Ascending aorta (tissue), 2 donors: ENCODE measurements at regions not wholly inside any gene's neighbourhood (a gene's known extent, or its start where the extent isn't known, plus 50 kb on each side); places are given as distances from the start of the nearest gene placed in this dataset.

Experiments
- DNase-seq, 2 donors: peaks; one replicate each; pipeline ENCODE4 v3.0.0-alpha.2; 2019; ENCODE audit warnings: low spot score in 2 of 2
- H3K27ac ChIP-seq, 2 donors: fragments of 200-600 bp; sonication (generic); one replicate each; pipeline ENCODE4 v1.5.1; 2016 to 2017; ENCODE audit warnings: mild to moderate bottlenecking in 1 of 2
- H3K27me3 ChIP-seq: fragments of 200-600 bp; sonication (generic); one replicate; pipeline ENCODE4 v1.5.1; 2017
- H3K36me3 ChIP-seq, 2 donors: fragments of 200-600 bp; sonication (generic); one replicate each; pipeline ENCODE4 v1.5.1; 2016
- H3K4me1 ChIP-seq, 2 donors: fragments of 200-600 bp; sonication (generic); one replicate each; pipeline ENCODE4 v1.5.1; 2016 to 2017; ENCODE audit warnings: mild to moderate bottlenecking in 1 of 2
- H3K4me3 ChIP-seq, 2 donors: fragments of 200-600 bp; sonication (generic); one replicate each; pipeline ENCODE4 v1.5.1; 2016 to 2017; ENCODE audit warnings: mild to moderate bottlenecking in 1 of 2
- H3K9me3 ChIP-seq, 2 donors: fragments of 200-600 bp; sonication (generic); one replicate each; pipeline ENCODE4 v1.5.1; 2016
- CTCF ChIP-seq, 3 experiments: fragments of 200-600 bp in 2 of 3; fragments of 450-650 bp in 1 of 3; sonication (generic) in 2 of 3; IDR thresholded peaks; one replicate each; pipeline ENCODE4 v1.5.1; 2016 to 2019; ENCODE audit warnings: antibody characterized with exemption in 3 of 3, mild to moderate bottlenecking in 1 of 3, moderate library complexity in 1 of 3
- intact Hi-C: fragments of 100-400 bp; cut with DNase I; formaldehyde crosslinking; loops from one replicate; pipeline ENCODE4 v1.15.1; 2023

GRCh38 chr16:85395207-85395912 is 217.8 kb upstream of the GSE1 start:
- peak; percentile 58 to 96 for DNase-seq
- intact Hi-C loops = loop anchor here (1.0 to 2.0 kb wide), 3 partner anchors 25 to 215 kb away; no protein-coding TSS in a partner anchor
- Histone ChIP-seq H3K36me3 (no peaks in the 10 kb centered on the region), H3K9me3 (no peaks in the 10 kb centered on the region), H3K27ac (peak overlapping the region; percentile 77 to 82), H3K27me3 (no peaks in the 10 kb centered on the region), H3K4me3 (peak overlapping the region in 1 of 2 donors; percentile 42), H3K4me1 (peaks cover 17 to 22% of the 10 kb centered on the region in 2 donors)
- no peak for TF ChIP-seq CTCF (IDR thresholded peaks at IDR 0.05)

- intact Hi-C loops = loop anchor here (1.0 to 2.0 kb wide), 4 partner anchors 25 to 214 kb away; no protein-coding TSS in a partner anchor
- TF ChIP-seq CTCF (IDR thresholded peaks at IDR 0.05) = no peak
- peak in 1 of 2 donors; percentile 65 for DNase-seq
- peaks cover 14 to 19% of the 10 kb centered on the region in 2 donors for H3K4me1 ChIP-seq
- H3K4me3 ChIP-seq = peak overlapping the region in 1 of 2 donors; percentile 42
- peak overlapping the region; percentile 77 to 82 for H3K27ac ChIP-seq
- H3K36me3 ChIP-seq = no peaks in the 10 kb centered on the region
- no peaks in the 10 kb centered on the region for H3K9me3 ChIP-seq
- no peaks in the 10 kb centered on the region for H3K27me3 ChIP-seq
Measured at GRCh38 chr16:85395913-85396878, 216.9 kb upstream of the GSE1 start.

DNA sequence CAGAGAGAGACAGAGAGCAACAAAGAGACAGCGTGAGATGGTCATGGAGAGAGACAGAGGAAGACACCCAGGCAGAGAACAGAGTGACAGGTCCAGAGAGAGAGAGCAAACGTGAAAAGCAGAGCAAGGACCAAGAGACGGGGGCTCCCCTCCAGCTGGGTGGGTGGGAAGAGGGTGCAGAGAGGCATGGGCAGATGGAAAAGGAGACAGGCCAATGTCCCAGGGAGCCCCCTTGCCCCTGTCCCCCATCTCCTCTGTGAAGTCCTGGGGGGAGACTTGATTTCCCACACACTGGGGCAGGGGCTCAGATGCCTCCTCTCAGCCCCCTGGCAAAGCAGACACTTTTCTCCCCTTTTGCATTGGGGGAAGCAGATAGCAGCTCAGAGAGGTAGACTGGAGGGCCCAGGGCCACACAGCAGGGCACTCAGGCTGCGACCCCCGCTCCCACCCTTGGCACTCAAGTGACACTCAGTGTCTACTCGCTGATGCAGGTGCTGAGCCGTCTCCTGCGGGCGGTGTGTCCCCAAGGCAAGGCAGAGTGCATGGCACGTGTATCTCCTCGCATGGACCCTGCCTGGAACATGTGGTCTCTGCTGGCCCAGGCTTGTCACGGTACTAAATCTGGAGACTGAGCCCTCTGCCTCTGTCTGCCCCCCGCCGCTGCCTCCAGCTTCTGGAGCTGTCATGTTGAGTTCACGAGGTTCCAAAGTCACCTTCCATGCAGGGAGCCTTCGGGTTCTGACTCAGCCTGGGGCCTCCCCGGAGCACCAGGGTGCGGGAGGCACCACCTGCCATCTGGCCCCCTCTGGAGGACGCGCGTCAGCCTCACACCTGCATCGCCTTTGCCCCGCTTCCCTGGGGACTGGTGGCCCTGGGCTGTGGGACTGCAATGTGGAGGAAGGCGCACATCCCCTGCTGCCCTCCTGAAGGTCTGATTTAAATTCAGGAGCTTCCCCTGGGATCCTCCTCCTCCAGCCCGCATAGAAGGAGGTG is 215.9 kb upstream of the GSE1 start:
- H3K4me1 ChIP-seq = peaks cover 13 to 19% of the 10 kb centered on the region in 2 donors
- no peaks in the 10 kb centered on the region for H3K36me3 ChIP-seq
- peak overlapping the region; percentile 77 to 82 for H3K27ac ChIP-seq
- no peak overlapping the region for H3K4me3 ChIP-seq
- peak in 1 of 2 donors; percentile 52 for DNase-seq
- intact Hi-C loops = loop anchor here (2.0 kb wide), 1 partner anchor 24 kb away; no protein-coding TSS in a partner anchor
- no peaks in the 10 kb centered on the region for H3K27me3 ChIP-seq
- H3K9me3 ChIP-seq = no peaks in the 10 kb centered on the region
- no peak for TF ChIP-seq CTCF (IDR thresholded peaks at IDR 0.05)

- TF ChIP-seq CTCF (IDR thresholded peaks at IDR 0.05) = no peak
- intact Hi-C loops = no loop called here
Measured at GRCh38 chr16:85398050-85398451, 215.1 kb upstream of the GSE1 start.

More at GRCh38 chr16:85398050-85398451, 215.1 kb upstream of the GSE1 start:
- Histone ChIP-seq H3K4me3 (no peak overlapping the region), H3K36me3 (no peaks in the 10 kb centered on the region), H3K27ac (no peak overlapping the region), H3K9me3 (no peaks in the 10 kb centered on the region), H3K4me1 (peaks cover 13 to 19% of the 10 kb centered on the region in 2 donors), H3K27me3 (no peaks in the 10 kb centered on the region)
- no peak for DNase-seq
